Body of pancreas (tissue), 4 donors: ENCODE measurements at regions not wholly inside any gene's neighbourhood (a gene's known extent, or its start where the extent isn't known, plus 50 kb on each side); places are given as distances from the start of the nearest gene placed in this dataset.

Experiments
- ATAC-seq: fragments of 150-250 bp; one replicate; pipeline ENCODE4 v1.9.1; 2016
- DNase-seq, 4 donors: peaks; one replicate each; pipeline ENCODE4 v3.0.0-alpha.2; 2019
- H3K27ac ChIP-seq, 4 donors: fragments of 200-600 bp; sonication (generic); 1 replicate in 3 of 4; 2 replicates in 1 of 4; pipeline versions ENCODE4 v1.5.1 to v1.6.1; 2016 to 2019; ENCODE audit warnings: mild to moderate bottlenecking in 1 of 4, mixed read lengths in 1 of 4, moderate library complexity in 1 of 4
- H3K27me3 ChIP-seq, 2 donors: fragments of 200-600 bp; sonication (generic); one replicate each; pipeline ENCODE4 v1.6.0; 2016; ENCODE audit warnings: mild to moderate bottlenecking in 1 of 2
- H3K36me3 ChIP-seq, 2 donors: fragments of 200-600 bp; sonication (generic); replicated peaks in 1 of 2; 2 replicates each; pipeline ENCODE4 v1.5.1; 2016; ENCODE audit warnings: low read depth in 2 of 2; ENCODE audit not compliant: insufficient read depth in 1 of 2
- H3K4me1 ChIP-seq: fragments of 200-600 bp; sonication (generic); one replicate; pipeline ENCODE4 v1.6.0; 2016
- H3K4me3 ChIP-seq, 2 donors: fragments of 200-600 bp; sonication (generic); 1 replicate in 1 of 2; 2 replicates in 1 of 2; pipeline ENCODE4 v1.5.1; 2016 to 2019
- H3K9me3 ChIP-seq, 3 donors: fragments of 200-600 bp; sonication (generic); 1 replicate in 2 of 3; 2 replicates in 1 of 3; pipeline ENCODE4 v1.5.1; 2016
- CTCF ChIP-seq, 7 experiments: fragments of 450-650 bp in 4 of 7; fragments of 200-600 bp in 3 of 7; sonication (generic) in 3 of 7; IDR thresholded peaks; one replicate each; pipeline ENCODE4 v1.5.1; 2016 to 2019; ENCODE audit warnings: antibody characterized with exemption in 7 of 7
- POLR2A ChIP-seq, 3 donors: fragments of 450-650 bp; IDR thresholded peaks; one replicate each; pipeline ENCODE4 v1.6.1; 2016; ENCODE audit warnings: antibody characterized with exemption in 3 of 3, mild to moderate bottlenecking in 2 of 3
- WGBS, 2 donors: methylation state at CpG; one replicate each; pipeline ENCODE4 v1.1.5; 2017; 5-methylcytosine and 5-hydroxymethylcytosine counted together
- intact Hi-C: fragments of 100-400 bp; cut with DNase I; formaldehyde crosslinking; loops from one replicate; pipeline ENCODE4 v1.15.1; 2023

GRCh38 chr14:98074111-98074510 lies 1197.9 kb downstream of the BCL11B start:
- Histone ChIP-seq H3K27ac (no peak overlapping the region), H3K4me1 (no peaks in the 10 kb centered on the region), H3K27me3 (no peaks in the 10 kb centered on the region), H3K9me3 (no peaks in the 10 kb centered on the region), H3K4me3 (no peak overlapping the region), H3K36me3 (no peaks in the 10 kb centered on the region)
- WGBS, 2 donors, result 80 to 81% methylated on average over 5 of the region's 5 CpGs
- TF ChIP-seq CTCF (IDR thresholded peaks at IDR 0.05), result no peak
- TF ChIP-seq POLR2A (IDR thresholded peaks at IDR 0.05), result no peak
- intact Hi-C loops, result no loop called here
- no peak for DNase-seq
- ATAC-seq, result no peak

- Histone ChIP-seq H3K9me3 (no peaks in the 10 kb centered on the region), H3K36me3 (no peaks in the 10 kb centered on the region), H3K27ac (no peak overlapping the region), H3K27me3 (peaks cover 0 to 3% of the 10 kb centered on the region in 2 donors), H3K4me1 (no peaks in the 10 kb centered on the region), H3K4me3 (no peak overlapping the region)
- WGBS, 2 donors, result 50 to 52% methylated on average over 3 of the region's 3 CpGs
- no peak for ATAC-seq
- DNase-seq, result no peak
- no peak for TF ChIP-seq CTCF (IDR thresholded peaks at IDR 0.05)
- TF ChIP-seq POLR2A (IDR thresholded peaks at IDR 0.05), result no peak
- intact Hi-C loops, result no loop called here
Observed at GRCh38 chr14:98077176-98077575, 1194.8 kb downstream of the BCL11B start.

- no peak for DNase-seq
- WGBS, 2 donors, result 45 to 50% methylated on average over 1 of the region's 1 CpG
- intact Hi-C loops, result no loop called here
- TF ChIP-seq CTCF (IDR thresholded peaks at IDR 0.05) (no peak), POLR2A (IDR thresholded peaks at IDR 0.05) (no peak)
- ATAC-seq, result no peak
- H3K4me1 ChIP-seq, result no peaks in the 10 kb centered on the region
- no peaks in the 10 kb centered on the region for H3K36me3 ChIP-seq
- H3K4me3 ChIP-seq, result no peak overlapping the region
- no peak overlapping the region for H3K27ac ChIP-seq
- no peaks in the 10 kb centered on the region for H3K9me3 ChIP-seq
- peaks cover 0 to 4% of the 10 kb centered on the region in 2 donors for H3K27me3 ChIP-seq
Observed at GRCh38 chr14:98082833-98083232, 1189.2 kb downstream of the BCL11B start.

- DNase-seq (no peak), ATAC-seq (no peak)
- no peaks in the 10 kb centered on the region for H3K36me3 ChIP-seq
- peaks cover 0 to 4% of the 10 kb centered on the region in 2 donors for H3K27me3 ChIP-seq
- no peaks in the 10 kb centered on the region for H3K9me3 ChIP-seq
- 85 to 89% methylated on average over 1 of the region's 1 CpG for WGBS, 2 donors
- TF ChIP-seq POLR2A (IDR thresholded peaks at IDR 0.05) (no peak), CTCF (IDR thresholded peaks at IDR 0.05) (no peak)
- intact Hi-C loops, result no loop called here
- no peaks in the 10 kb centered on the region for H3K4me1 ChIP-seq
- H3K27ac ChIP-seq, result no peak overlapping the region
- H3K4me3 ChIP-seq, result no peak overlapping the region
Observed at GRCh38 chr14:98085751-98086150, 1186.2 kb downstream of the BCL11B start.

- H3K36me3 ChIP-seq, result no peaks in the 10 kb centered on the region
- H3K4me3 ChIP-seq, result no peak overlapping the region
- H3K27ac ChIP-seq, result no peak overlapping the region
- no peaks in the 10 kb centered on the region for H3K9me3 ChIP-seq
- no peaks in the 10 kb centered on the region for H3K27me3 ChIP-seq
- TF ChIP-seq POLR2A (IDR thresholded peaks at IDR 0.05), result no peak
- TF ChIP-seq CTCF (IDR thresholded peaks at IDR 0.05), result no peak
- WGBS, 2 donors, result 39 to 54% methylated on average over 2 of the region's 2 CpGs
- no peaks in the 10 kb centered on the region for H3K4me1 ChIP-seq
- ATAC-seq (no peak), DNase-seq (no peak)
- intact Hi-C loops, result no loop called here
Observed at GRCh38 chr14:98093111-98093510, 1178.9 kb downstream of the BCL11B start.
